ENCODE measurements at regions not wholly inside any gene's neighbourhood (a gene's known extent, or its start where the extent isn't known, plus 50 kb on each side); places are given as distances from the start of the nearest gene placed in this dataset.
"Not testable (repeated sequence)": the region's sequence is repeated elsewhere in the genome, so short reads cannot be mapped to it uniquely, and the experiment has no call there.

DNA sequence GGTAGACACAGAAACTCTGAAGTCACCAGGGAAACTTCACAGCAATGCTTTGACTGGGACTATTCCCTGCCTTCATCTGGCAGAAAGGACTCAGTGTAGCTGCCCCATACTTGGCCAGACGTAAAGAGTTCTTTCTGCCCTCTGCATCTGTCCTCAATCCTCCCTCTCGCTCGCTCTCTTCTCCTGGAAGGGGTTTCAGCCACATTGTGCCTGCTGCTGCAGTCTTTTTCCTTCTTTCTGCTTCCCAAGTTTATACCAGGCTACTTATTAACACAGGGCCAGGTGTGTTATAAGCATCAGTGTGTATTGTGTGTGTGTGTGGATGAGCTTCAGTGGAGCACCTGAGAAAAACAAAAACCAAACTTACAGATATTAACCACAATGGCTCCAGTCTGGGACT lies 638.4 kb downstream of the ACTR3B start:
- DNase-seq (ENCODE audit: low spot score), result no peak
- in situ Hi-C loops (cut with HindIII; ENCODE audit: low sequenced_read_pairs), result no loop called here

DNA sequence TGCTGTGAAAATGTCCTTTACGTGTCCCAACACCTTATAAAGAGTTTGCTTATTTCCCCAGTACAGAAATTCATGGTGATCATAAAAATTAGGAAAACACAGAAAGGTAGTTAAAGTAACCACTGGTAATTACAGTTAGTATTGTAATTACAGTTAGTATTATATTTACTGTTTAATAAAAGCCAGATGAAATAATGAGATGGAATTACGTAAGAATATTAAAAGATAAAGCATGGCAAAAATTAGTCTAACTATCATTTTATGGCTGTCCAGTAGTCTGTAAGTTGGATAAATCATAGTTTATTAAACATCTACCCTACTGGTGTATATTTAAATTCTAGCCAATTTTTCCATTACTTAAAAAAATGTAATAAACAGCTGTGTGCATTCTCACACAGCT lies 638.8 kb downstream of the ACTR3B start:
- no peak for DNase-seq (ENCODE audit: low spot score)

DNA sequence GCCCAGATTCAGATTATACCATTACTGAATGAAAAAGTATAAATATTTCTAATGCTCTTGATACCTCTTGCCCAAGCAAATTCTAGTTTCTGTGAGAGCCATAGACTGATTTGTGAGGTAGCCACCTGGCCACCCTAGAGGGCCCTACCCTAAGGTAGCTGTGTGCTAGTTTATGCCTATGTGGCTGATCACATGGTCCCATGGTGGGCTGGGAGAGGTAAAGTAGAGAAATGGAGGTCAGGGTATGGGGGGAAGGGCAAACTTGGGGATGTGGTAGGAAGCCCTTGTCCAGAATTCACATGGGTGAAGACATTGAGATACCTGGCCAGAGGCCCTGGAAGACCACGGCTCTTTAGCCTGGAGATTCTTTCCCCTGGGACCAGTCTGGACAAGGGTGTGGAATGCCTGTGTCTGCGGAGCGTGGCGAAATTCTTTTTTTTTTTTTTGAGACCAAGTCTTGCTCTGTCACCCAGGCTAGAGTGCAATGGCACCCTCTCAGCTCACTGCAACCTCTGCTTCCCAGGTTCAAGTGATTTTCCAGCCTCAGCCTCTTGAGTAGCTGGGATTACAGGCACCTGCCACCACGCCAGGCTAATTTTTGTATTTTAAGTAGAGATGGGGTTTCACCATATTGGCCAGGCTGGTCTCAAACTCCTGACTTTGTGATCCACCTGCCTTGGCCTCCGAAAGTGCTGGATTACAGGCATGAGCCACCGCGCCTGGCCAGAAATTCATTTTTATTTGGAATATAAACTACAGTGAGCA lies 639.4 kb downstream of the ACTR3B start:
- in situ Hi-C loops (cut with HindIII; ENCODE audit: low sequenced_read_pairs), result no loop called here
- DNase-seq (ENCODE audit: low spot score), result no peak

More for the DNA sequence above, 638.8 kb downstream of the ACTR3B start:
- in situ Hi-C loops (cut with HindIII; ENCODE audit: low sequenced_read_pairs), result no loop called here

DNA sequence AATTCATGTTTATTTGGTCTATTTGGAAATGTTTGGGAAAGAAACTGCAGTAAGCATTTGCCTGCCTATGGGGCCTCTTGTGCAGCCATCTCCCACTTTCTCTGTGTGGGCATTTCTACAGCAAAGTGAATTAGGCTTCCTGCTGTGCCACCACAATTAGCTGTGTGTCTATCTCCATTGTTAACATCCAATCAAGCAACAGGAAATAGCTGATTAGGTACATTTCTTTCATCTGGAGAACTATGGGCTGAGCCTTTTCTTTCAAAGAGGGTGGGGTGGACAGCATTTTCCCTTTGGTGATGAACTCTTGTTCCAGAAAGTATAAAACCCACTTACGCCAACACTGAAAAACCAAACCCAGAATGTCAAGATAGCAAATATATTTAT lies 640.0 kb downstream of the ACTR3B start:
- in situ Hi-C loops (cut with HindIII; ENCODE audit: low sequenced_read_pairs), result no loop called here

DNA sequence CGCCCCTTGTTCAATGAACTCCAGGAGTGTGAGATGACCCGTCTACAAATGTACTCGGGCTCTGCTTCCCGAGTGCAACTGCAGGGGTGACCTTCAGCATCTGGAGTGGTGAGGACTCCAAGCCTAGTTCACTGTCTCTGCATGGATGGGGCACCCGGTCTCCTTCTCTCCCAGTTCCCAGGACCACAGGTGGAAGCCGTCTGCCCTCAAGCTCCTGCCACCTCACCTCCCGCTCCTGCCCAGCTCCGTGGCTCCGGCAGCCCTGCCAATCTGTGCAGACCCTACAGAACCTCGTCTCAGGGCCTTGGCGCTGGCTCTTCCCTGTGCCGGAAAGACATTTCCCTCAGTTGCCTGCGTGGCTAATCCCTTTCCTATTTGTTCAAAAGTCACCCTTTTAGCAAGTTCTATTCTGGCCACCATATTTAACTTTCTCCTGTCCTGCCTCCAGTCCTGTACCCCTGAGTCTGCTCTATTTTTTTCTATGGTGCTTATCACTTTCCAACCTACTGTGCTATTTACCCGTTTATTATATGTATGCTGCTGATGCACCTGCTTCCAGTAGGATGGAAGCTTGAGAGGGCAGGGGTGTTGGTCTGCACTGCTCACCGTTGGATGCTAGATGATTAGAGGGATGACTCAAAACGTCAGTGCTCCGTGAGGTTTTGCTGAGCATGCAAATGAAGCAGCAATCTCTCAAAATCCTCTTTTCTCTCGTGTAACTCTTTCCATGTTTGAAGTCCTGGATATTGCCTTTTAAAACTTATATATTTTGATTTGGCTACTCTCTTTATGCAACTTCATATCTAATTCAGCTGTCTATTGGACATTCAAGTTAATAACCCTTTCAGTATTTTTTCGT lies 641.4 kb downstream of the ACTR3B start:
- in situ Hi-C loops (cut with HindIII; ENCODE audit: low sequenced_read_pairs), result no loop called here

More for the DNA sequence above, 640.0 kb downstream of the ACTR3B start:
- no peak for DNase-seq (ENCODE audit: low spot score)

DNA sequence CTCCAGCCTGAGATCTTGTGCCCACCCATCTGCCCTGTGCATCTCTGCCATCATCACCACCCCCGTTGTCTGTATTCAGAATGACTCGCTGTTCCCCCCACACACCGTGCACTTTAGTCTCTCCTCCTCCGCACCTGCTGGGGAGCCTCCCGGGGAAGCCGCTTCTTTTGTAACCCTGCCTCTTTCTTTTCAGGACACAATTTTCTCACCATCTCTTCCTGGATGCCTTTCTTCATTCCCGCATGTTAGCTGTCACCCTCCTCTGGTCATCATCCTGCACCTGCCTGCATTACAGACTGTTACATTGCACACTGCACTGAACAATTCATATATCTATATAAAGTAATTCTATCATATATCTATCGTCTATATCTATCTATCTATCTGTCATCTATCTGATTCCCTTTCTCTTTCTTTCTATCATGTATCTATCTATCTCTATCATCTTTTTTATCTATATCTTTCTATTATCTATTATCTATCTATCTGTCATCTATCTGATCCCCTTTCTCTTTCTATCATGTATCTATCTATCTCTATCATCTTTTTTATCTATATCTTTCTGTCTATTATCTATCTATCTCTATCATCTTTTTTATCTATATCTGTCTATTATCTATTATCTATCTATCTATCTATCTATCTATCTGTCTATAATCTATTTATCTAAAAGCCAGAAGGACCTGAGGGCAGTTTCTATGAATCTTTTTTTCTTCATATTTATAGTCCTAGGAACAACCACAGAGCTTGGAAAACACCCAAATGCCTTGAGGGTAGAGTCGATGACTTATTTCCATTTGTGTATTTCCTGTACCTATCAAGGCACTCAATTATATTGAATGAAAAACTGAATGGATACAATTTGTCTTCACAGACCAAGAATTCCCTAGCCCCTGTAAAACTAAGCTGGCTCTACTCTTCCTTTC lies 642.5 kb downstream of the ACTR3B start:
- DNase-seq (ENCODE audit: low spot score), result no peak
- in situ Hi-C loops (cut with HindIII; ENCODE audit: low sequenced_read_pairs), result no loop called here

More for the DNA sequence above, 641.4 kb downstream of the ACTR3B start:
- no peak for DNase-seq (ENCODE audit: low spot score)

DNA sequence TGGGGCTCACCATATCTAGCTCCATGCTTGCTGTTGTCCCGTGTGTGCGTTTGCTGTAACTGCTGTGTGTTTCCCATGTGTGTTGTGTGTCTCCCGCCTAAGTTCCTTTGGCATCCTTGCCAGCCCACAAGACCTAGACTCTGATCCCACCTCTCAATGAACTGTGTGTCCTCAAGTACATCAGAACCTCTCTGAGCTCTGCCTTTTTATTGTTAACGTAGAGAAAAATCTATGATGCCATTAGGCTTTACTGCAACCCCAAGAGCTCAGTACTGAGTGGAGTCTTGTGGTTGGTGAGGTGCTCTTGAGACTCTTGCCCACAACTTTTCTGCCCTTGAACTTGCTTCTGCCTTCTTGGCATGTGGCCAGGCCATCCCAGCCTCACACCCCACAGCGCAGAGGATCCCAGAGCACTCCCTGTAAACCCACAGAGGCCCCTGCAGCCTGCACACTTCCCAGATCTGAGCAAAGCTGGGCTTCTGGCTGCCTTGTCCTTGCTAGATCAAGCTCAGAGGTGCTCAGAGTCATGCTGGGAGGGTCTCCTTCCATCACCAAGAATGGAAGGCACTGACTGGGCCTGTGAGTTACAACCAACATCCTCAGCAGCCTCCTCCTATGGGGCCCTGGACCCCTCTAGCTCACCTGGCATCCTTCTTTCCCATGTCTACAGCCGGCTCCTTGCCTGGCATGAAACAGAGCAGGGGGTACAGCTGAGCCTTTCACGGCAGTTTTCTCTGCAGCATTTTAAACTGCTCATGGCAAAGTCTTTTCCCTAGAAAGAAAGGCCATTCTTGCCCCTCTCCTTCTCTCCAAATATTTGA lies 643.4 kb downstream of the ACTR3B start:
- DNase-seq (ENCODE audit: low spot score), result no peak
- in situ Hi-C loops (cut with HindIII; ENCODE audit: low sequenced_read_pairs), result no loop called here

DNA sequence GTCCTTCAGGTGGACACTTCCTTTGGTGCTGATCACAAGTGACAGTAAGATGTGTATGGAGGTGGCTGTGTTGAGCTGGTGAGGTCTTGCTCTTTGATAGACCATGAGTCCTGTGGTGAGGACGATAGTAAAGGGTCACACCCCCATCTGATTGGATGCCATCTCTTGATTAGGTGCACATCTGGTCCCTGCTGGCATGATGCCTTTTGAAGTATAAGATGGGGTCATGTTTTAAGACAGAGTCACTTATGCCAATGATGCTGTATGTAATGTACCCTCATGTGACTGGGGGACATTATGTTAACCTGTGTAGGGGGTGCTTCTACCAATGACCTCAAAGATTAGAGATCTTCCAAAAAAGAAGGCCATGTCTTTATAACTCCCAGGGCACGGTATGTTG lies 644.6 kb downstream of the ACTR3B start:
- DNase-seq (ENCODE audit: low spot score), result no peak
- in situ Hi-C loops (cut with HindIII; ENCODE audit: low sequenced_read_pairs), result no loop called here

DNA sequence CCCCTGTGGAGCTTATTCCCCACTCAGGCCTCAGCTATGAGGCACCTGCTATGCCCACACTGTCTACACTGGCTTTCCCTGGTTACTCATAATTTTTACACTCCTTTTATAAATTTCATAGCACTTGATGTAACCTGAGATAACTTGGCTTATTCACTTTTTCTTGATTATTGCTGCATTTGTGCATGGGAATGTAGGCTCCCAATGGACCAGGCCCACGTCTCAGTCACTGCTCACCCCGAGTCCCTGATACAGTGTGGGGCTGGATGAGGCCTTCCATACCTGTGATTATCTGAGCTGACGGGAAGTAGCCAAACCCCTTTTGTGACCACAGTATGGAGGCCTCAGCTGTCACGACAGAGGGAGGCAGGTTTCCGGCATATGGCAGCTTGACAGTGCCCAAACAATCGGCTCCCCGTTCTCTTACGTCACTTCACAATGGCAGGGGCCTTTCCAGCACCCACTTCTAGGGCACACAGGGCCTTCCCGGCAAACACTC lies 645.3 kb downstream of the ACTR3B start:
- no peak for DNase-seq (ENCODE audit: low spot score)
- in situ Hi-C loops (cut with HindIII; ENCODE audit: low sequenced_read_pairs), result no loop called here

DNA sequence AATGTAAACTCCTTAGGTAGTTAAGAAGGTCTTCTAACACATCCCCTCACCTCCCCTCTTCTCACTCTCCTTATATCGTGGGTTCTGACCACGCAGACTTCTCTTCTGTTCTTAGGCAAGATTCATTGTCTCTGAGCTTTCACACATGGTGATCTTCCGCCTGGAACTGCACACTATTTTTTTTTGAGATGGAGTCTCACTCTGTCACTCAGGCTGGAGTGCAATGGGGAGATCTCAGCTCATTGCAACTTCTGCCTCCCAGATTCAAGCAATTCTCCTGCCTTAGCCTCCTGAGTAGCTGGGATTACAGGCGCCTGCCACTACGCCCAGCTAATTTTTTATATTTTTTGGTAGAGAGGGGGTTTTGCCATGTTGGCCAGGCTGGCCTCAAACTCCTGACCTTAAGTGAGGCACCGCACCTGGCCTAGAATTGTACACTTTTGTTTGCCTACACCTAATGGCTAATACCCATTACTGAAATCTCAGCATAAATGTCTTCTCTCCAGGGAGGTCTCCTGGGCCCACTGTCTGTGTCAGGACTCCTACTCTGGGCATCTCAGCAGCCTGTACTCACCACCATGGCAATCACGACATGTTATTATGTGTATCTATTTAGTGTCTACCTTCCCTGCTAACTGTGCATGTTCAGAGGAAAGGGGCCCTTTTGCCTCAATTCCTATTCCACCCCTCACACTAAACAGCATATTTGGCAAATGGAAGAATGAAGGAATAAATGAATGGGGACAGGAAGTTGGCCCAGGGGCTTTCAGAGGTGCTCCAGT lies 646.3 kb upstream of the DPP6 start:
- no peak for DNase-seq (ENCODE audit: low spot score)
- in situ Hi-C loops (cut with HindIII; ENCODE audit: low sequenced_read_pairs), result no loop called here

DNA sequence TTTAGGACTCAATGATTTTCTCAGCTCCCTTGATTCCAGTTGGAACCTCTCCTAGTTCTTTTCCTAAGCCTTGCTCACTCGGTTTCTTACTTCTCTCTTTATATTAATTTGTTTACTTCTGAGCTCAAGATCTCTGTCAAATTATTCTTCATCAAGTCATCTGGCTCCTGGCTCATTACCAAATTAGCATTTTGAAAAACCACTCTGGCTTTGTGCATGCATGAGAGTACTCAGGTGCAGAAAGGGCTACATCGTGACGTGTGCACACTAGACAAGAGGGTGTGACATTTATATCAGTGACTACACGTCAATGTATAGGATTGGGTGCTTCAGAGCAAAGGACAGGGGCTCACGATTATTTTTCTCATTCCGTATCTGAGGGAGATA lies 645.7 kb upstream of the DPP6 start:
- in situ Hi-C loops (cut with HindIII; ENCODE audit: low sequenced_read_pairs), result no loop called here
- no peak for DNase-seq (ENCODE audit: low spot score)

DNA sequence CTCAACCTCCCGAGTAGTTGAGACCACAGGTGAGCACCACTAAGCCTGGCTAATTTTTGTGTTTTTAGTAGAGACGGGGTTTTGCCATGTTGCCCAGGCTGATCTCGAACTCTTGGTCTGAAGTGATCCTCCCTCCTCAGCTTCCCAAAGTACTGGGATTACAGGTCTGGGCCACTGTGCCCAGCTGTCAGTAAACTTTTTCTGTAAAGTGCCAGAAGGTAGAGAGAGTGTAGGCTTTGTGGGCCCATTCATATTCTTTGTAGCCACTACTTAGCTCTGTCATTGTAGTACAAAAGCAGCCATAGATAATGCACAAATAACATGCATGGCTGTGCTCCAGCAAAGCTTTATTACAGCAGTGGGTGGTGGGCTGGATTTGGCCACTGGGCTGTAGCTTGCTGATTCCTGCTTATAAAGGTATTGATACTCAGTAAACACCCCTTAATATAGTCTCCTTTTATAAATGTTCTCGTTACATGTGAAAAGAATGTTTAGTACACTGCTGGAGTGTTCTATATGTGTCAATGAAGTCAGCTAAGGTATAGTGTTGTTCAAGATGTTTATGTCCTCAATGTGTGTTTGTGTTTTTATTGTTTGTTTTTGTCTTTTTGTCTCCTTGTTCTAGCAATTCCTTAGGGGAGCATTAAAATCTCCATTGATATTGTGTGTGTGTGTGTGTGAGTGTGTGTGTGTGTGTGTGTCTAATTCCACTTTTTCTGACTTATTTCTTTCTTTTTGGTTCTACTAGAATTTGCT lies 644.7 kb upstream of the DPP6 start:
- in situ Hi-C loops (cut with HindIII; ENCODE audit: low sequenced_read_pairs), result no loop called here
- DNase-seq (ENCODE audit: low spot score), result no peak

DNA sequence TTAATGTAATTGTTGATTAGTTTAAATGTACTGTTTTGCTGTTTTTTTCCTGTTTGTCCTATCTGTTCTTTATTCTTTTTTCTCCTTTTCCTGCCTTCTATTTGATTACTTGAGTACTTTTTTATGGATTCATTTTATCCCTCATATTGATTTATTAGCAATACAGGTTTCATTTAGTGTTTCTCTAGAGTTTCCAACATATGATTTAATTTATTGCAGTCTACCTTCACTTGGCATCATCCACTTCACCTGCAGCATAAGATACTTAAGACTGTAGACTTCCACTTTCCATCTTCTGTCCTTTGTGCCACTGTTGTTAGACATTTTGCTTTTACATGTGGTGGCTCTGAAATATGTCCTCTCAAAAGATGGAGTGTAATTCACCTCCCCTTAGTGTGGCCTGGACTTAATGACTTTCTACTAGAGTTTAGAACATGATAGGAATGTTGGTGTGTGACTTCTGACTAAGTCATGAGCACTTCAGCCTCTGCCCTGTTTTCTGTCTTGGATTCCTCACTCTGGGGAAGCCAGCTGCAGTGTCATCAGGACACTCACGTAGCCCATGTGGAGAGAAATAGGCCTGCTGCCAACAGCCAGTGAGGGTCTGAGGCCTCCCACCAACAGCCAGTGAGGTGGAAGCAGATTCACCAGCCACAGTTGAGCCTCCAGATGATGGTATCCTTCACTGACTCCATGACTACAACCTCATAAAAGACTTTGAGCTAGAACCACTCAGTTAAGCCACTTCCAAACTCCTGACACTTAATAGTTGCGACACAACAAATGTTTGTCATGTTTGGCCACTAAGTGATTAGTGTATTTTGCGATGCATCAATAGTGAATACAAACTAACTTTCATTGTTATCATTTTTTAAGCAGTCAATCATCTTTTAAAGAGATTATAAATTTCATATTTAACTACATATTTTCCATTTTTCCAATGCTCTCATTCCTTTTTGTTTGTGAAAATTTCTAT lies 643.5 kb upstream of the DPP6 start:
- no peak for DNase-seq (ENCODE audit: low spot score)
- in situ Hi-C loops (cut with HindIII; ENCODE audit: low sequenced_read_pairs), result no loop called here

DNA sequence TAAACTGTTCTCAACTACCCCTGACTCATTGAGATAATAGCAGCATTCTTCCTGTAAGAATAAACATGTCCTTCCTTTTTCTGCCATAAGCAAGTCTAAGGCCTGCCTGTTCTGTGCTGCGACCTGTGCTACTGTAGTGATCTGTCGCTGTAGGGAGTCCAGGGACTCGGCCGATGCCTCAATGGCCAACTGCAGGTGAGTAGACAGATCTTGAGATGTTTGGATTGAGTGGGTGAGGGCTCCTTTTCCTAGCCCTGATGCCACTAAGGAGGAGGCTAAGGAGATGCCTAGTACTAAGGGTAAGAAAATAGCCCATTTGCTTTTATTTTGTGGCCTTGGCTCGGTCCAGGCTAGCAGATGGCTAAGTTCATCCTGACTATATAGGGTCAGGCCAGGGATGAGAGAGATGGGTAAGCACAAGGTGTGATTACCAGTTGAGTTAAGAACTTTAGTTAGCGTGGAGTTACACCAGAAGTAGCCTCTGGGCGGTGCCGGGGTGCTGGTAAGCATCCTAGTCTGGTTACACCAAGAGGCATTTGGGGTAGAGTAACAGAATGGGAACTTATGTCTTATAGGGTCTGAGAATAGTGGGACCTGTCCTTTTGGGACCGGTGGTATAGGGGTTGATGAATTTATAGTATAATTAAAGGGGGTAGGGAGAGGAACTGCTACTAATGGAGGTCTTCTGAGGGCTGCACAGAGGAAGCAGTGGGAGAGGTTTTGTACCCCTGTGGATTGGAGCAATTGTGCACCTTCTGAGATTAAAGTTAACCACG lies 642.4 kb upstream of the DPP6 start:
- in situ Hi-C loops (cut with HindIII; ENCODE audit: low sequenced_read_pairs), result not testable (repeated sequence)

DNA sequence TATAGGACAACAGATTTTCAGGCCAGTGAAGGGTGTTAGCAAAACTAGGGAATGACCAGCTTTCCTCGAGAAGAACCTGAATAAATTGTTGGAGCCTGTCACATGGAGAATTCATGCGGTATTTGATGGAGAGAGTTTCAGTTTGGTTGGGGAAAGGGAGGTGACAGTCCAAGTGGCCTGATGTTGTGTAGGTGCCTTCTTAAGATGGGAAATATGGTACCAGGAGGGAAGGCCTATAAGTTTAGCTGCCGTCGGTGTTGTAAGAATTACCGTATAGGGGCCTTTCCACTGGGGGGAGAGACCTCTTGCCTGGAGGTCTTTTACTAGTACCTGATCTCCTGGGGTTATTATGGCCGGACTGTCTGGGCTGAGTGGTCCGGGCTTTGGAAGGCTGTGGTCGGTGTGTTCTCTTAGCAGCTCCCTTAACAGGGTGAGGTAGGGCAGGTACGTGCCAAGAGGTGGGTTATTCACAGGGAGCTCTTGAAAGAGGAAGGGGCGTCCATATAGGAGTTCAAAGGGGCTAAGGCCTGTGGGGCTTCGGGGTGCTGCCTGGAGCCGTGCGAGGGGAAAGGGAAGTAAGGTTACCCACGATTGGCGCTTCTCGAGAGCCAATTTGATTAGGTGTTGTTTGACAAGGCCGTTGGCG lies 641.1 kb upstream of the DPP6 start:
- in situ Hi-C loops (cut with HindIII; ENCODE audit: low sequenced_read_pairs), result not testable (repeated sequence)

More for the DNA sequence above, 642.4 kb upstream of the DPP6 start:
- not testable (repeated sequence) for DNase-seq (ENCODE audit: low spot score)

More for the DNA sequence above, 641.1 kb upstream of the DPP6 start:
- DNase-seq (ENCODE audit: low spot score), result not testable (repeated sequence)
